GM19035 (cell line): ENCODE measurements at regions not wholly inside any gene's neighbourhood (a gene's known extent, or its start where the extent isn't known, plus 50 kb on each side); places are given as distances from the start of the nearest gene placed in this dataset.

Experiments
- ATAC-seq: cut with Tn5 transposase; IDR thresholded peaks from one replicate; pipeline ENCODE4 v1.9.1; 2021; ENCODE audit not compliant: unreplicated experiment

DNA sequence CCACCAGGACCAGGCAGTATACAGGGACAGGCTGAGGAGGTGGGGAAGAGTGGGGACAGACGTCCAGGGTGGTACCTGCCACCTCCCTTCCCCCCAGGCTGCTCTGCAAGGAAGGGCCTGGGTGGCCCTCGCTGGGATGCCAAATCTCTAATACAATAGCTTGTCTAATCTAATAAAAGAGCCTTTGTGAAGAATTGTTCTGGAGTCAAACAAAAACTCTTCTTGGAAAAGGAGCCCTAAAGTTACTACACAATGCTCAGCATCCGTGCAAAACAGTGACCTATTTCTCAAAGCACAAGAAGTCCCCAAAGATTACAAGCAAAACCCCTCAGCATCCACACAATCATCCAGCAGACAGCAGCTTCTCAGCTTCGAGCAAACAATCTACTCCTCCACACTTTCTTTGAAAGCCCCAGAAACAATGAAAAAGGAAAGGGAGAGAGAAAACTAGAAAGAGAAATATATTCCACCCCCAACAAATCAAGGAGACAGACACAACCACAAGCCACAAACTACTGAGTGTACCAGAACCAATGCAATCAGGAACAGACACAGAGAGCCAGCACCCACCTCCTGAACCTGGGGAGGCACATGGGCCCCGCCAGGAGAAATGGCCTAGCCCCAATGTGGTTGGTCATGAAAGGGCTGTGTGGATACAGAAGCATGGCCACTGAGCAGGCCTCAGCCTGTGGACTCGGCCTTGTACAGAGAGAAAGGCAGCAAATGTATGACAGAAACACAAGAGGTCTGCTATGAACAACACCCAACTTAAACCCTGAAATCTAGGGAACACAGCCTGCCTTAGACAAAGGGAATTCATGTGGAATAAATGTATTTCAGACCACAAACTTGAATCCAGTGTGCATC is 177.1 kb upstream of the CHRNA7 start:
- ATAC-seq: no peak

DNA sequence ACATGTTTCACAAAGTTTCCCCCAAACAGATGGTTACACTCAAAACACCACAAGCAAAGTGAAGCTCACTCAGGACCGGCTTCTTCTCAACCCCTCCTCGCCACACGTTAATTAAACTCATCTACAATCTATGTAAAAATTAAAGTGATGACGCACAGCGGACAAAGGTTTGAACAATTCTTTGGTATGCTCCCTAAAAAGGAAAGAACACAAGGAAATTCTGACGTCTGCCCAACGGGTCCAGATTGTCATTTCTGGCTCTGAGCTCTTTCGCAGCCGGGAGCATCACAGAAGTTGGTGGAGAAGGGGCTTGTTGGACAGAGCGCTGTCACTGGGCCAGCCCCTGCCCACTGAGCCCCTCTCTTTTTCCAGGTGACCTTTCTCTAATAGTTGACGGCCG is 173.7 kb upstream of the CHRNA7 start:
- no peak for ATAC-seq

DNA sequence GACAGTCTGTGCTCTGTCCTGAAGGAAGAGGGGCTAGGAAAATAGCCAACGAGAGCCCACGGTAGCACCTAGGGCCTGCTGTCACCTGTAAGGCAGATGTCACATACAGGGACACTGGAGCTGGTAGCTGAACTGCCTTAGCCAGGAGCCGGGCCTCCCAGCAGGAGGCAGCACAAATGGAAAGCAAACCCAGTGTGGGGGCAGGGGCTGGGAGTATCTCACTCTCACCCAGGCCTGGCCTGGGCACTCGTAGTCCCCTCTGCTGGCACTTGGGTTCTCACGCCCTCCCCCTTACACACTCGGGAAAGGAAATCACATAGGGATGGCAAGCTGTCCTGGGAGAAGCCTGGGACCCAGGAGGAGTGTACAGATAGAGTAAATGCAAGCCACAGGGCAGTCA is 173.1 kb upstream of the CHRNA7 start:
- ATAC-seq: no peak

DNA sequence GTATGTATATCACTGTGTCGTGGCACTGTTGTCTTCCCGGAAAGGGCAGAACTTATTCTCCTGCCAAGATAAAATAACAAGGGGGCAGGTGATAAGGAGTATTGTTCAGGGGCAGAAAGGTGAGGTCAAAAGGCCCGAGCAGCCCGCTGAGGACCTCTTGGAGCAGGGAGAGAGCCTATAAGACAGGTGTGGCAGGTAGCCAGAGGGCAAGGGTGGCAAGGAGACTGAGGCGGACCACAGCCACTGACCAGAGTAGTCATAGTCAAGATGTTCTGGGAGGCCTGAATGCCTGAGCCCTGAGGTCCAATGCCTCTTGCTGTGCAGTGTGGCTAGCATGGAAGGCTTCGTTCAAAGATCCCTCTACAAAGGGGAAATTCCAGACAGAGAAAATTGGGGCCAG is 172.3 kb upstream of the CHRNA7 start:
- ATAC-seq: no peak

DNA sequence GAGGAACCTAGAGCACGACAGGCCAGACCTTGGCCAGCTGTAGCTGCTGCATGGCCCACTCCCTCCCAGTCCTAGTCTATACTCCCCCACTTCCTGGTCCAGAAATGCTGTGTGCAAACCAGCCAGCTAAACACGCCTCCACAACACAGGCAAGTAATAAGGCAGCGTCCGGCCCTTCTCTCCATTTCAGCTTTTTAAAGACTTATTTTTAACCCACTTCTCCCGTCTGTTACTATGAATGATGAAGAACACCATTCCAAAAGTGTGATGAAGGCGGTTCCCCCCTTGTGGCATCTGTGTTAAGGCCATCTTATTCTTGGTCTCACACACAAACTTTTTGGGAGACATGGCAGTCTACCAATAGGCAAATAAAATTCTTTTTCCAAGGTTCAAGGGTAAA is 164.1 kb upstream of the CHRNA7 start:
- no peak for ATAC-seq

DNA sequence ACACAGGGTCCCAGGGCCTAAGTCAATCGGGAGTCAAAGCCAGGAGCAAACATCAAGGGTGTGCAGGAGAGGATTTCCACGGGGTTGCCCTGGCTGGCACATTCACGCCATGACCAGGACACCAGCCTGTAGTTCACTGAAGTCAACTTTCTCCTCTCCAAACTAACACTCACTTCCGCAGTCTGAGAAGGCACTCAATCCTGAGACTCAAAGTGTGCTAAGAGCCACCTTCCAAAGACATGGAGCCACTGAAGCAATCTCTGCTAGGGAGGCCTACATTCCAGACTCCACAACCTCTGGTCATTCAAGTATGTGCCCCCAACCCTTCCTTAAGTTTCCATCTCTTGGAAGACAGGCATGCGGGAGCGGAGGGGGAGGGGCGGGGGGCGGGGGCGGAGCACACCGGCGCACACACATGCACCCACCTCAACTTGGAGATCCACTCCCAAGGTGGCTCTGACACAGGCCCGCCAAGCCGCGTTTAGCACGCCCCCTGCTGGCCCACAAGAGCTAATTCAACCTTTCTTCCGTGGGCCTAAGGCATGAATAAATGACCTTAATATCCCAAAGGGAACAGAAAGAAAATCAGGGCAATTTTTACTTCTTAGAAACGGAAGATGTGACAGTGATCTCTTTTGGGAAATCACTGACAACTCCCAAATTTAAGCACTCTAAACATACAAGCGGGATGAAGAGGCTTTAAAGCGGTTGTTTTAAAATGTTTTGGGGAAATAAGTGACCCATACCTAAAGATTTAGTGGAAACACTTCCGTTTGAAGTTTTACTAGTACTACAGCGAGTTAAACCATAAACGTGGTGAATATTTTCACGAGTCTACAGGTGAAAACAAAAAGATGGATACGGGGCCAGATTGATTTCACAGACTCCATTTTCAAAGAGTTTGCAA is 162.5 kb upstream of the CHRNA7 start:
- ATAC-seq: no peak

DNA sequence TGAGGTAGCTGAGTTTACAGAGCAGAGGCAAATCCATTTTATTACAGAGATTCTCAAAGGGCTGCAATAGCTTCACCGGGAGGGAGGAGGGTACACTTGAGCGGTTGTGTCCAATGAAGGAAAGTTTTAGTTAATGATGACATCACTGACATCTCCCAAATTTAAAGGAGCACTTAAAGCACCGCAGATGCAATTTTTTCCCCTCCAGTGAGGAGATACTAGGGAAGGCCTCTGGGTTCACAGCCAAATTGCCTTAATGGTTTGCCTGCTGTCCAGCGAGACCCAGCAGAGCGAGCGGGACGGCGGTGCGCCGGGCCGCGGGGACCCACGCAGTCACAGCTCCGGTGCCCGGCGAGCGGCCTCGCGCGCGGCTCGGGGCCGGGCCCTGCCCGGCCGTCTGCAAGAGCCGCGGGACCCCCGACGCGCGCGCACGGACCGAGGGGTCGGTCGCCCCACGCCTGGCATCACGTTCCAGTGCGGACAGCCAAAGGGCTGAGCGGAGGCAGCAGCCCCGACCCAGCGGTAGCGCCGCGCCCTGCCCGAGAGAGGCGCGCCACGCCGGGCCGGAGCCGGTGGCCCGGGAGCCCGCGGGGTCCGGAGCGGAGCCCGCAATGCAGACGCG is 160.5 kb upstream of the CHRNA7 start:
- ATAC-seq: no peak

DNA sequence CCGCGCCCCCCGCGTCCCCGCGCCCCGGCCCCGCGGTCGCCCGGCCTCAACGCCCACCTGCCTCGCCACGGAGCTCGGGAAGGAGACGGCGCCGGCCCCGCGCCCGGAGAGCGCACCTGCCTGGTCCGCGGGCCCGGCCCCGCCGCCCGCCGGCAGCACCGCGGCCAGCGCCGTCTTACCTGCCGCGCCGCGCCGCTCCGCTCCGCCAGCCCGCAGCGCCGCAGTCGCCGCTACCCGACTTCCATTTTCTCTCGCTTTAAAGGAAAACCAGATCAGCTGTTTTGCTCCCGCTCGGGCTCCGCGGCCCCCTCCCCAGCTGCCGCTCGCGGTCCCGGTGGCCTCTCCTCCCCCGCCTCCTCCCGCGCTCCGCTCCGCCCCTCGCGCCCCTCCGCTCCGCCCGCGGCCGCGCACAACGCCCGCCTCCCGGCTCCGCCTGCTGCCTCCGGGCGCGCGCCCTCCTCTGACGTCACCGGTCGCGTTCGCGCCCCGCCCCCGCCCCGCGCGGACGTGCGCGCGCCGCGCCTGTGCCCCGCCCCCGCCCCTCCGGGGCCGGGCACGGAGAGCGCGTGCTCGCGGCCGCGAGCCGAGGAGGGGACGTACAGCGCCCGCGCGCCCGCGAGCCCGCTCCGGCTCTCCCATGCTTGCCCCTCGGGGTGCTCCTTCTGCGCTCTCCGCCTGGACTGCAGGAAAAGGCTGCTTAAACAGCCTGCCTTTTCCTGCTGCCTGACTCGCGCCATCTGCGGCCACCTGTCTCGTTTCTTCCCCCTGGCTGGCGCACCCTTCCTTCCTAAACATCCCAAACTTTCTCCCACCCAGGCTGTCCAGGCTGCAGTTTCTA is 159.8 kb upstream of the CHRNA7 start, which contains the start of gene OTUD7A:
Gene OTUD7A (minus strand): TSS at position 346 of the 838 bp plus-strand sequence.
- ATAC-seq: peak; percentile 92

DNA sequence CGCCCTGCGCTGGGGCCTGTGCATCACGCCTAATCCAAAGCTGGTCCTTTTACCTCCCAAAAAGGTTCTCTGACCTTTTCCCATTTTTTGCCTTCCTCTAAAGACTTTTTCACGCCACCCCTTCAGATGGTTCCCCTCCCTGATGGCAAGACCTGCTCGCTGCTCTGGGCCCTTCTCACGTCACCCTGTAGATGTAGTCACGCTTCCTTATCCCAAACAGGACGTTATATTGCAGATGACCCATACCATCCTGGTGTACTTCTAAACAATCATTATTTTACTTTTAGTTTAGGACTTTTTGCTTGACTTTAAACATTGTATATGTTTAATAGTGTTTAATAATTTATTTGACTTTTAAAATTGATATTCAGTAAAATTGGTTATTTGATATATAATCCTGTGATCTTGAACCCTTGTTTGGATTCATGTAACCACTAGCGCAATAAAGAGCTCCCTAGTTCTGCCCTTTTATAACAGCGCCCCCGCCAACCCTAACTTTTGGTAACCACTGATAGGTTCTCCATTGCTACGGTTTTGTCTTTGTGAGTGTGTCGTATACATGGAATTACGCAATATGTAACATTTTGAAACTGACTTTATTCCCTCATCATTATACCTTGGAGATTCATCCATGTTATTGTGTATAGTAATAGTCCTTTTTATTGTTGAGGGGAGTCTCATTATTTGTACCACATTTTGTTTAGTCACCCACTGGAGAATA is 159.0 kb upstream of the CHRNA7 start:
- peak; percentile 9 for ATAC-seq

DNA sequence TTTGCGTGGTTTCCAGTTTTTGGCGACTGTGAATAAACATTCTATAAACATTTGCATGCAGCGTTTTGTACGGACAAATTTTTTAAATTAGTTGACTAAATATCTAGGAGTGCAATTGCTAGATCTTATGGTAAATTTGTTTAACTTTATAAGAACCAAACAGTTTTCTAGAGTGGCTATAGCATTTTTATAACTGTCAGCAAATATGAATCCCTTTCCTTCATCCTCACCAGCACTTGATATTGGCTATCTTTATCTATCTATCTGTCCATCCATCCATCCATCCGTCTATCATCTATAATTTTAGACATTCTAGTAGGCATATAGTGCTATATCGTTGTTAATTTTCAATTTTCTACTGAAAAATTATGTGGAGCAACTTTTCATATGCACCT is 158.4 kb upstream of the CHRNA7 start:
- no peak for ATAC-seq

DNA sequence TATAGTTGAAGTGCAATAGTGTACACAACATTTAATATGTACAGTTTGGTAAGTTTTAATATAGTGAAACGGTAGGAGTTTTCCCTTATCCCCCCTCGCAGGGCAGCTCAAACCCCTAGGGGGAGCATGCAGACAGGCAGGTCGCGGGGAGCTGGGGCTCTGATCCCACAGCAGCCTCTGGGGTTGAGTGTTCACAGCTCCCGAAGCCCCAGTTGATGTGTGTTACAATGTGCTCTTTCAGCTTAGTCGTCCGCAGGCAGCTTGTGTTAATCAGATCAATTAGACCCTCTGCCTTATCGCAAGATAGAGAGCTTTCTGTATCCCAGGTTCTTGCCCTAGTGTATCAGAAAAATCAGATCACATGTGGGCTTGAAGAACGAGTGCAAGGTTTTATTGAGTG is 143.1 kb upstream of the CHRNA7 start:
- no peak for ATAC-seq

DNA sequence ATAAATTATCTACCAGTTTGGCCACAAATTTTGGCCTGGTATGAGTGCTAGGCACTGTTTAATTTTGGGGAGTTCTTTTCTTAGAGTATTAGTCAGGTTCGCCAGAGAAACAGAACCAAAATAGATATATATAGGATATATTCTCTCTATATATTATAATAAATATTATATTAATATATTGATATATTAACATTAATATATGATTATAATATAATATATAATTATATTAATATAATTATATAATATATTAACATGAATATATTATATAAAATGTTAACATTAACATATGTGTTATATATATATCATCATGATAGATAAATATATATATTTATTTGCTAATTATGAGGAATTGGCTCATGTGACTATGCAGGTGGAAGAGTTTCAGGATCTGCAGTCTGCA is 137.8 kb upstream of the CHRNA7 start:
- no peak for ATAC-seq

DNA sequence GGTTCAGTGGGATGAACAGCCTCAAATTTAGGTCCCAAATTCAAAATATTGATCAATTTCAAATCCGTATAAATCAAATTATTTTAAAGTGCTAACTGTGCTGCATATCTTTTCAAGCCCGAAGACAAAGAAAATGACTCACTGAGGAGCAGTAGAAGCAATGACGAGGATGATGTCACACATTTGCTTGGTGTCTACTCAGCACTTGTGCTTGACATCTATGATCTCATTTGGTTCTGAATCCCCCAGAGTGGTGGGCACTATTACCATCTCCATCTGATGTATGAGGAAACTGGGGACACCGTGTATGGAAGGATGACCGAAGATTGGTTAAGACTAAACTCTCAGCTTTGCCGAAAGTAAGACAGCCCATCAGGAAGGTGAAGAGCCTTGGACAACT is 136.5 kb upstream of the CHRNA7 start:
- no peak for ATAC-seq

DNA sequence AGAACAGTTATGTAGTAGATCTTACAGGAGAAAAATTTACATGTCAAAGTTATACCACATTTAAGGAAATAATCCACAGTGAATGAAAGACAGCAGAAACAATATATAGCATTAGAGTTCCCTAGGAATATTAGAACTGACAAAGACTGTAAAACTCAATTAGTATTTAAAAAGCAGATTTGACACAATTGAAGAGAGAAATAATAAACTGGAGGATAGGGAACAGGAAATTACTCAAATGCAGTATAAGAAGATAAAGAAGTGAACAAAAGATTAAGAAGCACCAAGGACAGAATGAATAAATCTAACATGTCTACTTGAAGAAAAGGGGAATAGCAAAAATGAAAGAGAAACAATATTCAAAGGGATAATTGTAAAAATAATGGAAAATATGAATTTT is 132.6 kb upstream of the CHRNA7 start:
- ATAC-seq: no peak

DNA sequence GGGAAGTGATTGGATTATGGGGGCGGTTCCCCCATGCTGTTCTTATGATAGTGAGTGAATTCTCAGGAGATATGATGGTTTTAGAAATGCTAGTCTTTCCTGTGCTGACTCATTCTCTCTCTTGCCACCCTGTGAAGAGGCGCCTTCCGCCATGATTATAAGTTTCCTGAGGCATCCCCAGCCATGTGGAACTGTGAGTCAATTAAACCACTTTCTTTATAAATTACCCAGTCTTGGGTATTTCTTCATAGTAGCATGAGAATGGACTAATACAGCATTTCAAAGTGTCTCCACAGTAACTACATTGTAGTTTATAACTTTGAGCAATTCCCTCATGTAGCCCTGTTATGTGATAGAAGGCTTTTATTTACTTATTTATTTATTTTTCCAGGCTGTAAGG is 128.8 kb upstream of the CHRNA7 start:
- ATAC-seq: no peak

DNA sequence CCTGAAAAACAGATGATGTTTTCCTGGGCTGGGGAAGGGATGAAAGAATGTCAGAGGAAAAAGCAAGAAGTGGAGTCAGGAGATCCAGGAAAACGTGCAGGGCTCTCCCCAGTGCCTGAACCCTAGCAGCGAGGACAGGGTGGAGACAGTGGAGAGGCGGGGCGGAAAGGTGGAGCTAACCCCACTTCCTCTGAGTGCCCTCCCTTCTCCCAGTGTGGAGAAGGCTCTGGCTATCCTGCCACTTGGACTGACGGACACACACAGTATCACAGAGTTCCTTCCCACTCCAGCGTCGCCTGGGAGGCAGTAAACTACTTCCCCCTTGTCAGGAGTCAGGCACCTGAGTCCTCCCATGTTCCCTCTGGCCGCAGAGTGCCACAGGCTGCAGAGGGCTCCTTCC is 125.3 kb upstream of the CHRNA7 start:
- ATAC-seq: no peak

DNA sequence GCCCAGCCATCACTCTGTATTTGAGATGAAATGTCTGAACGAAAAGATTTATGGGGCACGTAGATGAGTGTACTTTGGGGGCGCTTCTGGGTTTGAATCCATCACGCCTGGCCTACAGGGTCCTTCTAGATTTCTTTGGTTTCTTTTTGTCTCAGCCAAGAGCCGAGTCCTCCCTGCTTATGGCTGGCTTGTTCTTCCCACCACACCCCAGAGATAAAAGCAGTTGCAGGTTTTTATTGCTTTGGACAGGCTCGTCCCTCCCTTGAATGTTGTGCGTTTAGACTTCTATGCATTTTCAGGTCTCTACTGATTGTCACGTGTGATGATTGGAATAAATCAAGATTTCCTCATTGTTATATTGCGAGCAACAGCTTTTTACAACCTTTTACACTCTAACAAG is 104.8 kb upstream of the CHRNA7 start:
- ATAC-seq: no peak

DNA sequence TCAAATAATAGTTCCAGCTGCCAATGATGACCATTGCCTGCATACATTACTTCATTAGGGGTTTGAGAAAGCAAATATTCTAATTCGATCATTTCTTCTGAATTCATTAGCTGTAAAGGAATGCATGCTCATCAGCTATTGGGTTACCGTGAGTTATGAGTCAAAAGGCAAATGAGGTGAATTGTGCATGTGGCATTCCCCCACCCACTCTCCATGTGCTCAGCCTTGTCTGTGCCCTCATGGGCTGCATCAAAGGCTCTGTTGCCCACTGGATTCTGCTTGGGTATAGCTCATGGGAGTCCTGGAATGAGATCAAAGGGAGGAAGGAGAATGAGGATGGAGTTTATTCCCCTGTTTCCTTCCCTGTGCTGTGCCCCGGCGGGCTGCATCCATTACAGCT is 99.3 kb upstream of the CHRNA7 start:
- ATAC-seq: no peak

DNA sequence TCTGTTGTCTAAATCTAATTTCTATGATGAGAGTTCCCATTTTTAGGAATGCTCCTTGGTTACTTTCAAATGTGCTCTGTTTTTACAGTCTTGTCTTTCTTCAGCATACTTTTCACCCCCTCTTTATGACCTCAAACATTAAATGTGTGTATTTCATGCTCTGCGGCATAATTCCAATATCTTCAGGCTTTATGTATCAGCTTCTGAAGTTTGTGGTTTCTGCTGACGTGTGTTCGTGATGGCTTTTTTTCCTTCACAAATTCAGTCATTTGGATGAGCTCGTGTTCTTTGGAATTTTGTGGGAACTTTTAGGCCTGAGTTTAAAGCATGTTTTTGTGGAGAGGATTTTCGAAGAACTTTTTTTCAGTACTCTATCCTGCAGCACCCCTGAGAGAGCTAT is 97.7 kb upstream of the CHRNA7 start:
- ATAC-seq: no peak

DNA sequence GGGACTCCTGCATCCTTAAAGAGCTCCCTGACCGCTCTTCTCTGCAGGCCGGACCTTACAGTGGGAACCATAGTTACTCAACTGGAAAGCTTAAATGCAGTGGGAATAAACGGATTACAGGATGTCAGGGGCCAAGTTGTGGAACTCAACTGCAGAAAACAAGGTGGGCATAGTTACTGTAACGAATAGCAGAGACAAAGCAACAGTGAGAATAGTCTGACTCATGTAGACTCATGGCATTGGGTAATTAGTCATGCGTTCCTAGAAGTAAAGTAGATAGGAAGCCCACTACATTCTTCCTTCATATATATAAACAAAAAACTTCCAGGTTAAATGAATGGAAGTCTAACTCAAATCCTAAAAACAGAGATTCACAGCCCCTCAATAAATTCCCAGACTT is 95.5 kb upstream of the CHRNA7 start:
- ATAC-seq: no peak
